Activated T-helper 2 cell treated with anti-CD3 and anti-CD28 coated beads, Interferon-gamma antibody, Interleukin-2, Interleukin-4, amounts not matched to agents 10 μg/mL and 5 μg/mL and 100 μg/mL, durations not matched to agents 14 hours and 24 hours and 36 hours (primary cell): ENCODE measurements at regions not wholly inside any gene's neighbourhood (a gene's known extent, or its start where the extent isn't known, plus 50 kb on each side); places are given as distances from the start of the nearest gene placed in this dataset.
"Not testable (repeated sequence)": the region's sequence is repeated elsewhere in the genome, so short reads cannot be mapped to it uniquely, and the experiment has no call there.

Experiments
- DNase-seq: peaks from one replicate; pipeline ENCODE4 v3.0.0; 2021; ENCODE audit warnings: low spot score
- H3K27ac Mint-ChIP-seq: one replicate; pipeline ENCODE4 v1.8.0; 2021; ENCODE audit warnings: mixed read lengths
- H3K27me3 Mint-ChIP-seq: one replicate; pipeline ENCODE4 v1.8.0; 2021; ENCODE audit warnings: low read depth, mixed read lengths
- H3K36me3 Mint-ChIP-seq: one replicate; pipeline ENCODE4 v1.8.0; 2021; ENCODE audit warnings: low read depth, mixed read lengths
- H3K4me1 Mint-ChIP-seq: one replicate; pipeline ENCODE4 v1.8.0; 2021; ENCODE audit warnings: low read depth, mixed read lengths
- H3K4me3 Mint-ChIP-seq: one replicate; pipeline ENCODE4 v1.8.0; 2021; ENCODE audit warnings: low read depth, mild to moderate bottlenecking, moderate library complexity, mixed read lengths
- H3K9me3 Mint-ChIP-seq: one replicate; pipeline ENCODE4 v1.8.0; 2021; ENCODE audit warnings: mixed read lengths
- intact Hi-C: fragments of 100-400 bp; cut with micrococcal nuclease; formaldehyde crosslinking; loops from one replicate; pipeline ENCODE4 v1.15.1; 2023

- peaks cover 9% of the 10 kb centered on the region for H3K27me3 Mint-ChIP-seq
- H3K4me1 Mint-ChIP-seq: no peaks in the 10 kb centered on the region
- H3K36me3 Mint-ChIP-seq: no peaks in the 10 kb centered on the region
Measured at GRCh38 chr1:208332036-208332773, 88.0 kb upstream of the PLXNA2 start.

GRCh38 chr1:208332774-208333126, 88.6 kb upstream of the PLXNA2 start:
- Mint-ChIP-seq H3K4me3 (no peak overlapping the region), H3K27me3 (peaks cover 9% of the 10 kb centered on the region), H3K36me3 (no peaks in the 10 kb centered on the region)

More at GRCh38 chr1:208332036-208332773, 88.0 kb upstream of the PLXNA2 start:
- DNase-seq: no peak
- intact Hi-C loops: no loop called here
- H3K27ac Mint-ChIP-seq: no peak overlapping the region
- no peaks in the 10 kb centered on the region for H3K9me3 Mint-ChIP-seq
- H3K4me3 Mint-ChIP-seq: no peak overlapping the region

GRCh38 chr1:208333676-208334075, 89.5 kb upstream of the PLXNA2 start:
- H3K27ac Mint-ChIP-seq: no peak overlapping the region
- H3K36me3 Mint-ChIP-seq: no peaks in the 10 kb centered on the region
- peaks cover 9% of the 10 kb centered on the region for H3K27me3 Mint-ChIP-seq
- no peak overlapping the region for H3K4me3 Mint-ChIP-seq
- no peak for DNase-seq
- H3K9me3 Mint-ChIP-seq: no peaks in the 10 kb centered on the region
- intact Hi-C loops: no loop called here
- no peaks in the 10 kb centered on the region for H3K4me1 Mint-ChIP-seq

More at GRCh38 chr1:208332774-208333126, 88.6 kb upstream of the PLXNA2 start:
- intact Hi-C loops: no loop called here
- DNase-seq: no peak
- no peaks in the 10 kb centered on the region for H3K9me3 Mint-ChIP-seq
- no peaks in the 10 kb centered on the region for H3K4me1 Mint-ChIP-seq
- no peak overlapping the region for H3K27ac Mint-ChIP-seq

GRCh38 chr1:208335371-208336136, 91.4 kb upstream of the PLXNA2 start:
- no peaks in the 10 kb centered on the region for H3K9me3 Mint-ChIP-seq
- H3K27ac Mint-ChIP-seq: no peak overlapping the region

GRCh38 chr1:208336137-208336518, 91.9 kb upstream of the PLXNA2 start:
- Mint-ChIP-seq H3K9me3 (no peaks in the 10 kb centered on the region), H3K27me3 (peaks cover 9% of the 10 kb centered on the region), H3K4me3 (no peak overlapping the region), H3K27ac (no peak overlapping the region), H3K4me1 (no peaks in the 10 kb centered on the region), H3K36me3 (no peaks in the 10 kb centered on the region)
- DNase-seq: no peak
- intact Hi-C loops: no loop called here

More at GRCh38 chr1:208335371-208336136, 91.4 kb upstream of the PLXNA2 start:
- Mint-ChIP-seq H3K27me3 (peaks cover 9% of the 10 kb centered on the region), H3K36me3 (no peaks in the 10 kb centered on the region), H3K4me1 (no peaks in the 10 kb centered on the region), H3K4me3 (no peak overlapping the region)
- no peak for DNase-seq
- intact Hi-C loops: no loop called here

- intact Hi-C loops: no loop called here
- Mint-ChIP-seq H3K27ac (no peak overlapping the region), H3K36me3 (no peaks in the 10 kb centered on the region), H3K9me3 (no peaks in the 10 kb centered on the region), H3K4me3 (no peak overlapping the region), H3K4me1 (no peaks in the 10 kb centered on the region), H3K27me3 (peaks cover 7% of the 10 kb centered on the region)
- no peak for DNase-seq
Measured at GRCh38 chr1:208339911-208340310, 95.7 kb upstream of the PLXNA2 start.

GRCh38 chr1:208343226-208343625, 99.0 kb upstream of the PLXNA2 start:
- Mint-ChIP-seq H3K36me3 (no peaks in the 10 kb centered on the region), H3K4me3 (no peak overlapping the region), H3K9me3 (no peaks in the 10 kb centered on the region), H3K27me3 (no peaks in the 10 kb centered on the region), H3K4me1 (no peaks in the 10 kb centered on the region), H3K27ac (no peak overlapping the region)
- intact Hi-C loops: no loop called here
- DNase-seq: no peak

- Mint-ChIP-seq H3K36me3 (no peaks in the 10 kb centered on the region), H3K4me3 (no peak overlapping the region), H3K4me1 (no peaks in the 10 kb centered on the region), H3K27ac (no peak overlapping the region), H3K9me3 (no peaks in the 10 kb centered on the region), H3K27me3 (no peaks in the 10 kb centered on the region)
- no peak for DNase-seq
- intact Hi-C loops: no loop called here
Measured at GRCh38 chr1:208344202-208344857, 100.1 kb upstream of the PLXNA2 start.

- Mint-ChIP-seq H3K9me3 (no peaks in the 10 kb centered on the region), H3K36me3 (no peaks in the 10 kb centered on the region), H3K27me3 (no peaks in the 10 kb centered on the region), H3K4me1 (no peaks in the 10 kb centered on the region), H3K4me3 (no peak overlapping the region), H3K27ac (no peak overlapping the region)
- DNase-seq: no peak
- intact Hi-C loops: no loop called here
Measured at GRCh38 chr1:208347191-208347590, 103.0 kb upstream of the PLXNA2 start.

- H3K4me3 Mint-ChIP-seq: no peak overlapping the region
- H3K27ac Mint-ChIP-seq: no peak overlapping the region
- DNase-seq: no peak
- intact Hi-C loops: no loop called here
- H3K36me3 Mint-ChIP-seq: no peaks in the 10 kb centered on the region
- H3K4me1 Mint-ChIP-seq: no peaks in the 10 kb centered on the region
- H3K9me3 Mint-ChIP-seq: no peaks in the 10 kb centered on the region
- no peaks in the 10 kb centered on the region for H3K27me3 Mint-ChIP-seq
Measured at GRCh38 chr1:208349694-208350330, 105.6 kb upstream of the PLXNA2 start.

- H3K27ac Mint-ChIP-seq: no peak overlapping the region
- DNase-seq: no peak
- H3K9me3 Mint-ChIP-seq: no peaks in the 10 kb centered on the region
- H3K27me3 Mint-ChIP-seq: peaks cover 2% of the 10 kb centered on the region
- no peaks in the 10 kb centered on the region for H3K4me1 Mint-ChIP-seq
- H3K4me3 Mint-ChIP-seq: no peak overlapping the region
- intact Hi-C loops: no loop called here
- no peaks in the 10 kb centered on the region for H3K36me3 Mint-ChIP-seq
Measured at GRCh38 chr1:208350815-208351214, 106.6 kb upstream of the PLXNA2 start.

- DNase-seq: no peak
- no peak overlapping the region for H3K27ac Mint-ChIP-seq
- no peaks in the 10 kb centered on the region for H3K36me3 Mint-ChIP-seq
- intact Hi-C loops: no loop called here
- no peaks in the 10 kb centered on the region for H3K9me3 Mint-ChIP-seq
- H3K4me1 Mint-ChIP-seq: no peaks in the 10 kb centered on the region
- peaks cover 3% of the 10 kb centered on the region for H3K27me3 Mint-ChIP-seq
- no peak overlapping the region for H3K4me3 Mint-ChIP-seq
Measured at GRCh38 chr1:208351838-208352237, 107.7 kb upstream of the PLXNA2 start.

GRCh38 chr1:208353797-208354196, 109.6 kb upstream of the PLXNA2 start:
- intact Hi-C loops, H3K4me1 Mint-ChIP-seq, H3K9me3 Mint-ChIP-seq, H3K27ac Mint-ChIP-seq, DNase-seq, H3K36me3 Mint-ChIP-seq, H3K4me3 Mint-ChIP-seq, H3K27me3 Mint-ChIP-seq: not testable (repeated sequence)
